Thyroid gland (tissue), 4 donors: ENCODE measurements at regions not wholly inside any gene's neighbourhood (a gene's known extent, or its start where the extent isn't known, plus 50 kb on each side); places are given as distances from the start of the nearest gene placed in this dataset.

Source experiments
- POLR2A ChIP-seq, 2 donors: fragments of 450-650 bp; IDR thresholded peaks; one replicate each; pipeline ENCODE4 v1.6.1; 2017; ENCODE audit warnings: antibody characterized with exemption in 2 of 2, mild to moderate bottlenecking in 2 of 2, moderate library complexity in 1 of 2
- TF ChIP-seq, protein P1 (sequence below), 6 experiments: fragments of 200-600 bp in 3 of 6; fragments of 450-650 bp in 3 of 6; sonication (generic) in 3 of 6; IDR thresholded peaks; one replicate each; pipeline ENCODE4 v1.5.1; 2016 to 2019; ENCODE audit warnings: antibody characterized with exemption in 6 of 6, mild to moderate bottlenecking in 2 of 6, inconsistent platforms in 1 of 6, moderate library complexity in 1 of 6

DNA sequence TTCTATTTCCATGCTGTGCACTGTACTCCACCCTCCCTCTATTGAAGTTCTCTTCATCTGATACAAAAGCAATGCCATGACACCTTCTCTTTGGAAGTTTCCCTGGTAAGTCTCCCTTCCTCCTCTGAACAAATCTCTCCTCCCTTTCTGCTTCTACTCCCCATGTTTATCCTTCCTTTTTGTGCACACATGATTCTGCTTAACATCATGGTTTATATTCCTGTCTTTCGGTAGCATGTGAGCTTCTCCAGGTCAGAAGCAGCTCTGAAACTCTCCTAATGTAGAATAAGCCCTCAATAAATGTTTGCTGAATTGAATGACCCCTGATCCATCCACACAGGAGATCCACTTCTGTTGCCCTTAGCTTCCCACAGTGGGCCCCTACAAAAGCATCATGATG is 328.6 kb downstream of the PLPP3 start:
- TF ChIP-seq, protein P1, sequence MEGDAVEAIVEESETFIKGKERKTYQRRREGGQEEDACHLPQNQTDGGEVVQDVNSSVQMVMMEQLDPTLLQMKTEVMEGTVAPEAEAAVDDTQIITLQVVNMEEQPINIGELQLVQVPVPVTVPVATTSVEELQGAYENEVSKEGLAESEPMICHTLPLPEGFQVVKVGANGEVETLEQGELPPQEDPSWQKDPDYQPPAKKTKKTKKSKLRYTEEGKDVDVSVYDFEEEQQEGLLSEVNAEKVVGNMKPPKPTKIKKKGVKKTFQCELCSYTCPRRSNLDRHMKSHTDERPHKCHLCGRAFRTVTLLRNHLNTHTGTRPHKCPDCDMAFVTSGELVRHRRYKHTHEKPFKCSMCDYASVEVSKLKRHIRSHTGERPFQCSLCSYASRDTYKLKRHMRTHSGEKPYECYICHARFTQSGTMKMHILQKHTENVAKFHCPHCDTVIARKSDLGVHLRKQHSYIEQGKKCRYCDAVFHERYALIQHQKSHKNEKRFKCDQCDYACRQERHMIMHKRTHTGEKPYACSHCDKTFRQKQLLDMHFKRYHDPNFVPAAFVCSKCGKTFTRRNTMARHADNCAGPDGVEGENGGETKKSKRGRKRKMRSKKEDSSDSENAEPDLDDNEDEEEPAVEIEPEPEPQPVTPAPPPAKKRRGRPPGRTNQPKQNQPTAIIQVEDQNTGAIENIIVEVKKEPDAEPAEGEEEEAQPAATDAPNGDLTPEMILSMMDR (IDR thresholded peaks at IDR 0.05): no peak
- TF ChIP-seq POLR2A (IDR thresholded peaks at IDR 0.05): no peak
